NCI-H69 (cell line): ENCODE measurements at regions not wholly inside any gene's neighbourhood (a gene's known extent, or its start where the extent isn't known, plus 50 kb on each side); places are given as distances from the start of the nearest gene placed in this dataset.
"Not testable (repeated sequence)": the region's sequence is repeated elsewhere in the genome, so short reads cannot be mapped to it uniquely, and the experiment has no call there.

ENCODE experiments used
- DNase-seq: peaks from one replicate; lab custom pipeline; 2025; lab: John Stamatoyannopoulos, UW

DNA sequence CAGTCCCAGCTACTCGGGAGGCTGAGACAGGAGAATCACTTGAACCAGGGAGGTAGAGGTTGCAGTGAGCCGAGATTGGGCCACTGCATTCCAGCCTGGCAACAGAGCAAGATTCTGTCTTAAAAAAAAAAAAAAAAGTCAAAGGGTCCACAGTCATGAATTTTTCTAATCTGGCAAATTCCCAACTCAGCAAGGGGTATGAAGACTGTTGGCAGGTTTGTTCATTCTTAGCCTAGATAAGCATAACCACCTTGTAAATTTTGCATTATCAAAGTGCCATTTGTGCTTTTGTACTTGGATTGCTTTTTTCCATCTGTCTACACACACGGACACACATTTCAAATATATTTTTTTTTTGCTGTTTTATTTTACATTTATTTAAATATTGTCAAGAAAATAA lies 299.8 kb upstream of the NUDT12 start:
- no peak for DNase-seq

DNA sequence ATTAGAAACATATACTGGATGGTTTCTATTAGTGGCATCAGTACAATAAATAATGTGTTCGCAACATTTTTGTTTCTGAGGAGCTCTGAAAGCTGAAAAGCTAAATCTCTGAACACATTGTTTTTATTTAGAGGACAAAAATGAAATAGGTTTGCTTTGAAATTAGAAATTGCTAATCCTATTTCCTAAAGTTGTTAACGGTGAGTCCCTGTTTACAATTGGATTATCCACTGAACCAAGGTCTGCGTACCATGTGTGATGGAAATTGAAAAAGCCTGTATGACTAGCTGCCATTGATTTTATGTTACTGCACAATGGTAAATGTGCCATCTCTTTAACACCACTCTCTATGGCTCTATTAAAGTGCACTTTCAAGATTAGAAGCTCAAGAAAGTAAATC lies 297.7 kb upstream of the NUDT12 start:
- DNase-seq = no peak

DNA sequence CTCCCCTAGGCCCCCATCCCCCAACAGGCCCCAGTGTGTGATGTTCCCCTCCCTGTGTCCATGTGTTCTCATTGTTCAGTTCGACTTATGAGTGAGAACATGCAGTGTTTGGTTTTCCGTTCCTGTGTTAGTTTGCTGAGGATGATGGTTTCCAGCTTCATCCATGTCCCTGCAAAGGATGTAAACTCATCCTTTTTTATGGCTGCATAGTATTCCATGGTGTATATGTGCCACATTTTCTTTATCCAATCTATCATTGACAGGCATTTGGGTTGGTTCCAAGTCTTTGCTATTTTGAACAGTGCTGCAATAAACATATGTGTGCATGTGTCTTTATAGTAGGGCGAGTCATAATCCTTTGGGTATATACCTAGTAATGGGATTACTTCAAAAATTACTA lies 295.8 kb upstream of the NUDT12 start:
- DNase-seq = not testable (repeated sequence)

DNA sequence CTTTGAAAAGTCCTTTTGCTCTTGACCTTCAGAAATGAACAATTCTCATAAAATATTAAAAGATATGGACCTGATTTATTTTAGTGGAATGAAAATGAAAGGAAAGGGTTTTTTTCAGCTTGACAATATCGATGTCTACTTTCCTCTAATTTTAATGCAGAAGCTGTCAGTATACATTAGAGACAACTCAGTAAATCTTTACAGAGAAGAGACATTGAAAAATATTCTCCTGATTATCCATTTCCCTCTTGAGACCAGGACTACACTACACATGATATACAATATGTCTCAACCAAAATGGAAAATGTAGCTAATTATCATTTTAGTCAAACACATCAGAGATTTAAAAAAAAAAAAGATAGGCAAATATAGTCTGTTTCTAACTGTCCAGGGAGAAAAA lies 288.5 kb upstream of the NUDT12 start:
- DNase-seq = no peak

DNA sequence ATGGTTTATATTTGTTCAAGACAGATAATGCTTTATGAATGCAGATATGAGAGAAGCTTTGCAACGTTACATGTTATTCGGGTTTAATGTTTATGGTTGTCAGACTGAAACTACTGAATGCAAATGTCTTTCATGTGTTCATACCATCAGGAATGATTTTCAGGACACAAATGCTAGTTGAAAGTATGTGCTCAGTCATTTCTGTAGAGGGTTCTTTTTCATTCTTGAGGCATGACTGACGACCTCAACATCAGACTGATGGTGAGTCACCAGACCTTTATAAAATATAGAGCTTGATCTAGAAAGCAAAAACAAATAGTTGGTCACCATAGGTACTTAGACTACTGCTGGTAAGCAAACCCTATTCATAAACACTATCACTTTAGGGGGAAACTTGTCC lies 287.3 kb upstream of the NUDT12 start:
- no peak for DNase-seq

DNA sequence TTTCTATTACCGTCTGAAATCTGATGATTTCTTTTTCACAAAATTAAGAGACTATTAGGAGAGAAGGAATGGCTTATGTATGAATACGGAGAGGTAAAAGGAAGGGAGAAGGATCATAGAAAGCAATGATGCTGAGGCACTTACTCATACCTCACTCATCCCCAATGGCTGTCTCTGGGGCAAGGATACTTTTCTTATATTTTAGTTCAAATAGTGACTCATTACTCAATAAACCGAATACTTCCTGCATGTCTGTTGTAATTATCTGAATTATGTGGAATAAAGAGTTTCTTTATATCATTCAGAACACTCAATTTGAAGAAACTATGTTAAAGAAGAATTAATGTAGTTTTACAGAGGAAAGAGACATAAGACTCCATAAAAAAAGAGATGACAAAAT lies 284.5 kb upstream of the NUDT12 start:
- DNase-seq = no peak

DNA sequence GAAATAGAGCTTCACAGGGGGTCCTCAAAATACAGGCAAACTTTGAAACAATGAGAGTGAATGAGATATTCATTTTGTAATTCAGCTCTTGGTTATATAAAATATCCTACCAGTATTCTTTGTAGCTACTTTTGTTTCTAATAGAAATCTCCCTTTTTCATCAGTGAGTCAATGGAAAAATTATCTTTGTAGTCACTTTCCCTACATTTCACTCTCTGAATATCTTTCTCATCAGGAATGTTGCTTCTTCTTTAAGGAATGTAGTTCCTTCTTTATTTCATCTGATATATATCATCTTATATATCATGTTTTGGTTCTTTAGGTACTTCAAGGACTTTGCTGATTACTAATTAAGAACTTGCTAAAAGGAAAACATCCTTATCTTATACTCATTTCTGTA lies 280.3 kb upstream of the NUDT12 start:
- no peak for DNase-seq

DNA sequence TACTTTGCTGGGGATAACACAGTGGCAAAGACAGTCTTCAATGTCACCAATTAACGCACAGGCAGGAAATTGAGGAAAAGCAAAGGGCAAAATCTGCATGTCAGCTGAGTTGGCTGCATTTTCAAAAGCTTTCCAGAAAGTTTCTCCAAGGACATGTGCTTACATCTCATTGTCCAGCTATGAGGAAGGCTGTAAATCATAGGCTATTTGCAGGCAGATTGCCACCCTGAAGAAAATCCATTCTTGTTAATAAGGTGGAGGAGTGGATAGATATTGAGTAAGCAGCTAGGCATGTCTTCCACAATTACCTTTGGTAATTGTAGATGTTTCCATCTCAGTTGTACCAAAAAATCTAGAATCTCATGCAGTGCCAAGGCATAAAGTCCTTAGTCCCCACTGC lies 278.0 kb upstream of the NUDT12 start:
- no peak for DNase-seq

DNA sequence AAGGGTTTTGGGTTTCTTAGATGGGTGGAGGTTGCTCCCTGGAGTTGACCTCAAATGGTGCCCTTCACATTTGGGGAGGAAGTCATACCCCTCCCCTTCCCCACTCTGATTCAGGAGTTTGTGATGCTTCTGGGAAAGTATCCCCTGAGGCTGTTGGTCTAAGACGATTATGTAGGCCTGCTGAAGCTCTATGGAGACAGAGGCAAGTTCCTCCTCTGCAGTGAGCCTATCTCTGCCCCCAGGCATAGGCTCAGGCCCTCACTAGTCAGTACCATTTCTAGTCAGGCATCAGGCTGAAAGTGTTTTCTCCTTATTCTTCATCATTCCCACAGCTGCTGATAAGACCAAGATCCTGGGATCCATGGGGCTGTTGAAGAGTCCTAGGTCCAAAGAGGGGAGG lies 271.6 kb upstream of the NUDT12 start:
- DNase-seq = no peak

DNA sequence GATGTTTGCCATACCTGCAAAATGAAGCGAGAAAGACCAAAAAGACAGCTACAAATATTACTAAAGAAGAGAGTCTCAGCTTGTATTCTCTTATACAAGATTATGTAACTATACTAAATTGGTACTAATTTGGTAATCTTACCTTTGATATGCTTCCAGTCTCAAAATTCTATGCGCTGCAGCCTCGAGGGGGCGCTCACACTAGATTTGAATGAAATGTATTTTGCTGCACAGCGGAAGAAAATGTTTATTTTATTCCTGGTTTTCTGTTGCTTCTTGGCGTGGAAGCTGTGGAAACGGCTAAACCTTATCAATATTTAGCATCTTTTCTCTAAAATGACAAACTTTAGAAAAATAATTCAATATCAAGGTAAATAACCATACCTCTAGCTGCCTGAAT lies 267.0 kb upstream of the NUDT12 start:
- no peak for DNase-seq

DNA sequence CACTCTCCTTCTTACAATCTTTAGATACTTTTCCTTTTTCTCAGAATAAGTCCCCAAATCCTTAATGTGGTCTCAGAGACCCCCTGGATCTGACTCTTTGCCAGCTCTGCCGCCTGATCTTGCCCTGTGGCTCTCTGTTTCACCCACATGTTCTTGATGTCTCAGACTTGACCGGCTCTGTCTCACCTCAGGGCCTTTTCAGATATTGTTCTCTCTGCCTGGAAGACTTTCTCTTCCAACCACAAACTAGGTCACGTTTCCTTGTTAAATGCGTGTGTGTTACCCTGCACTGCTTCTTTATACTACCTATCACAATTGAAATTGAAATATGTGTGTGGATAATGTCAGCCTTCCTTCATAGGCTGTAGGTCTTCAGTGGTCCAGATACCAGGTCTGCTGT lies 265.4 kb upstream of the NUDT12 start:
- no peak for DNase-seq

DNA sequence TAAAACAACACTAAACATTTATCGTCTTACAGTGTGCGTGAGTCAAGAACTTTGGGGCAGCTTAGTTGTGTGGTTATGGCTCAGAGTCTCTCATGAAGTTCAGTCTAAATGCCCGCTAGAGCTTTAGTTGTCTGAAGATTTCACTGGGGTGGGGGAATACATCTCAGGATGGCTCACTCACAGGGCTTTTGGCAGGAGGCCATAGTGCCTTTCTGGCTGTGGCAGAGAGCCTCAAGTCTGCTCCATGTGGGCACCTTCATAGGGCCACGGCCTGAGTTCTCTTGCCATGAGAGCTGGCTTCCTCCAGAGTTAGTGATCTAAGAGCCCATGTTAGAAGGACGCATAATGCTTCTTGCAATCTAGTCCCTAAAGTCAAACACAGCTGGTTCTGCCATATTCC lies 258.8 kb upstream of the NUDT12 start:
- DNase-seq = peak; percentile 42

DNA sequence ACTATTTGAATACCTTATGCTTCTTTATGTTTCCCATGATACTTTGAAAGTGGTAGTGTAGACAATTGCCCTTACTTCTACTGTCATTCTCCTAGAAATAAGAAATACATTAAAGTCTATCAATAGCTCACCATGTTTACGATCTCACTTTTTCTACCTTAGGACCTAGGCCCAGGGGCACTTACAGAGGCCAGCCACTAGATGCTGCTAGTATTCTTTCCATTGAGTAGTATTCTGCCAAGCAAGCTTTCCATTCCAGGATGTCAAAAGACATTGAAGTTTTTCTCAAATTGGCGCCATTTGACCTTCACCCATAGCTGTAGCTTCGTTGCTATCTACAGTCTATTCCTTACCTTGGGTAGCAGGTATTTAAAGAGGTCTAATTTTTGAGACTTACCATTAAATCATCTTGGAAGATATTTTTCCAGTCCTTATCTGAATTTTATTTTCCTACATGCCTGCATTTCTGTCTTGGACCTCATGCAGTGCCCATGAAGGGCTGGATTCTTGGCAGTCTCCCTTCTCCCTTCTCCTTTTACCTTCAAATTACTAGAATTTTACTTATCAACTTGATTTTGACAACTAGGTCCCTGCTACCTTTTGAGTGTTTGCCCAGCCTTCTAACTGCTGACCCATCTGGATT lies 246.0 kb upstream of the NUDT12 start:
- peak; percentile 87 for DNase-seq

DNA sequence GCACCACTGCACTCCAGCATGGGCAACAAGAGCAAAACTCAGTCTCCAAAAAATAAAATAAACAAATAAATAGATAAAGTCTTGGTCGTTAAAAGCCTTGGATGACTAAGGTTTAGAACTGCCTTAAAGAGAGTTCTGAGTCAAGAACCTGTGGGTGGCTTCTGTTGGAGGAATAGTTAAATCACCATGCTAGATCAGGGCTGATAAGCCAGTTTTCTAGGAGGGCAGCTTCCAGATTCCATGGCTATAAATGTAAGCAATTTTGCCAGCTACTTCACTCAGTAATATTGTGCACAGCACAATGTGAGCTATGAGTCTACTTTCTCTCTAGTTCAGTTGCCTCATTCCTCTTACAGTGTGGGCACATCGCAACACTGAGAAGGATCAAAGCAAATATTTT lies 242.1 kb upstream of the NUDT12 start:
- no peak for DNase-seq

DNA sequence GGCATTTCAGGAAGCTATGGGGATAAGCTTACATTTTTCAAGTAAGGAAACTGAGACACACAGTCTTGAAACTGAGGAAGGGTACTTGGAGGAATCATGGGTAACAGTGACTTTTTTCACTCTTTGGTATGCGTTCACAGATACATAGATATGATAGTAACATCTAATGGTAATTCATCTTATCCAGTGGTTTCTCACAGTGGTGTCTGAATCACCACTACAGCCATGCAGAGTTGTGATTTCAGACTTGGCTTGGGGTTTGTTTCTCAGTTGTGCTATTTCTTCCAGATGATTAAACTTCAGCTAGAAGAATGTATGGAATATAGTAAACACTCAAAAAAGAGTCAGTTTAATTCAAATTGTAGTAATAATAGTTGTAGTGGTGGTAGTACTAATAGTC lies 239.1 kb upstream of the NUDT12 start:
- DNase-seq = no peak

DNA sequence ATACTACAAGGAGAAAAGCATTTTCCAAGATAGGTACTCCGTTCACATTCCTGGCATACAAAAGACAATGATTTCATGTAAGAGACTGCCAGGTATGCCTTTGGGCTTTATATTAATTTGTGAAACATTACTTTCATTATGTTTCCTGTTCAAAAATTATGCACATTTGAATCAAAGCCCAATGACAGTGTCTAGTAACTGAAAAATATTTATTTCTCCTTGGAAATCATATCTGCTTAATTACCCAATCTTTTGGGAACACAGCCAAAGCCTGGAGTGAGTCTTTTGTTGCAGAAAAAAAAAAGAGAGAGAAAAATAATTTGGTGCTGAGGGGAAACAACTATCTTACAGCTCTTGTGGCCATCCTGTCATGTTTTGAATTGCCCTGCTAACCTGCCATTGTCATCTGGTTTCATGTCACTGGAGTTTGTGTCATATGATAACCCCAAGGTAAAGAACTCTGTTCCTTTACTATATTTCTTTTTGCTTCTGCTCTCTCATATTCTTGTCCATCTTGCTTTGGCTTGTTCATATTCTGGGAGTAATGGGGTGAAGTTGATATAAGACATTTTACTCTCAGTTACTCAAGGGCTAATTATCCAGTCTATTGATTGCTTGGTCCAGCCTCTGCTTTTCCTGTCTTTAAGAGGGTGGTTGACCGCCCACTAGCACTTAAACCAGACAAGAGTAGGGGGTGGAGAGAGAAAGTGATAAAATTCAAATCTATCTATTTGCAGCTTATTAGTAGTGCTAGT lies 238.3 kb upstream of the NUDT12 start:
- peak; percentile 74 for DNase-seq

DNA sequence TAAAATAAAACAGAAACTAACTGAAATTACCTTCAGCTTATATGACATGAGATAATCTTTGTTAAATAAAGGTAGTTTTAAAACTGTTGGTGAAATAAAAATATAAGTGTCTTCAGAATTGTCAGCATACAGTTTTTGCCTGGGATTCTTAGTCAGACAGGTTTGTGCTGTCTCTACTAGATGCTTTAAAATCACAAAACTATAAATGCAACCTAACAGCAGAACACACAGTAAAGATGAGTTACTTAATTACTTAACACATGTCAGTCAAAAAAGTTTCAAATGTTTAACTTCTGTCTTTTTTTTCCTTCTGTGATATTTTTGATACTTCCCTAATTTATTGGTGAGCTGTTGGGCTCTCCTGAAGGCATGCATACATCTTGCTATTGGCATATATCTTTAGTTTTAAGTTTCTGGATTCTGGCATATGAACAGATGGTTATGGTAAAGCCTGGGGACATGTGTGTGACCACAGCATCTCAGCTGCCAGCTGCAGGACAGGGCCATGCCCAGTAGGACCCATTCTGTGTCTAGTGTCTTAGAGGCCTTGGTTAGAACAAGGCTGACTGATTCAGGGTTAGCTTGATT lies 231.1 kb upstream of the NUDT12 start:
- DNase-seq = no peak

DNA sequence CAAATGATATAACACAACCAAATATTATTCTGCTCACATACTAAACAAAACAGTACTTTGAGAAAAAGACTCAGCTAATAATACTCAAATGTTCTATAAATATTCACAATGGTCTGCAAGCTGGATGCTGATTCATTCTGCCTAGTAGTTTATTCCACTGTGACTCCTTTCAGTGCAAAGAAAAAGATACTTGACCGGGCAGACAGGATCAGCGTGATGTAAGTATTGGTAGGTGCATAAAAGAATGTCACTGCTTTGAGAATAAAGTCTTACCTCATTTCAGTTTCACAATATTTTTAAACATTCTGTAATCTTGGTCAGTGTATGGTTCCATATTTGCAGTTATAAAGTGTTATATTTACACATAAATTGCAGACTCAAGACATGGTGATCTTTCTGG lies 223.0 kb upstream of the NUDT12 start:
- no peak for DNase-seq

DNA sequence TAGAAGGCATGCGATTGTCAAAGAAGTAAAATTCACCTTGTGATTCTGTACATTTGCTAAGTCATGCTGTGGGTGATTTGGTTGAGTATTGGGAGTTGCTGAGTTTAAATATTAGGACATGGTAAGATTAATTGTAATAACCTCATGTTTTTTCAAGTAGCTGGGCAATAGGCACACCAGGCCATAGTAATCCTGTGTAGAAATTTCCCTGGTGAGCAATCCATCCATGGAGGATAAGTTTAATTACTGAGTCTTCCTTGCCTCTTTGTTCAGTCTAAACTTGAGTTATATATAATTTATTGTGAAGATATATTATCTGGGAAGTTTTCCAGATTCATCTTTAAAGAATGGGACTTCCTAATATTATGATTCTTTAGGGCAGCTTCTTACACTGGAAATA lies 221.1 kb upstream of the NUDT12 start:
- DNase-seq = no peak

DNA sequence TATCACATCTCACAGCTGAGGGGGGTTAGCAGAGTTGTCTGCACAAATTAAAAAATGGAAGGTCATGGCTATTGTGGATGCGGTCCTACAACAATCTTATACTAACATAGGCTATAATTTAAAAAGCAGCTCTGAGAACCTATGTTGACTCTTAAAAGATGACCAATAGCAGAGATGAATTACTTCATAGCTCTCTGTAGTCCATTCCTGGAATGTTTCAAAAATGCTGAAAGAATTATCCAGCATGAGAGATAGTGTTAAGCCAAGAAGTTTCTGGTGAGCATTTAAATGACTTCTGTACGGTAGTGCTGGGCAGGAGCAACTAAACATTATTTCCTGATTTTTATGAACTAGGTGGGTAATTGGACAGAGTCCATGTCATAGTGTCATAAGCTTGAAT lies 218.2 kb upstream of the NUDT12 start:
- no peak for DNase-seq

DNA sequence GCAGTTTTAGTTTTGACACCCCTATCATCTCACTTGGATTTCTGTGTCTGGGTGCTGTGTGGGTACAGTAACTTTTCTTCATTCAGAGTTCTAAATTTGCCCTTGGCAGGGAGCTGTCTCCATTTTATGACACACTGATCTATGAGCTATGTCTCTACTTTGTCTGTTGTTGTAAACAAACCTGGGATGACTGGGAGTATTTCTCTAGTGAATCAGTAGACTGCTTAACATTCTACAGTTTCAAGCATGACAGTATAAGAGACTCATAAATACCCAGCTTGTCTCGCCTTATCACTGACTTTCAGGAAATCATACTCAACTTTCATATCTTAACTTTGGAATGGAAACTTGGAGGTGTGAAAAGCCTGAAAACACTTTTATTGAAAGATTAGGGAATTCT lies 212.1 kb upstream of the NUDT12 start:
- DNase-seq = no peak

DNA sequence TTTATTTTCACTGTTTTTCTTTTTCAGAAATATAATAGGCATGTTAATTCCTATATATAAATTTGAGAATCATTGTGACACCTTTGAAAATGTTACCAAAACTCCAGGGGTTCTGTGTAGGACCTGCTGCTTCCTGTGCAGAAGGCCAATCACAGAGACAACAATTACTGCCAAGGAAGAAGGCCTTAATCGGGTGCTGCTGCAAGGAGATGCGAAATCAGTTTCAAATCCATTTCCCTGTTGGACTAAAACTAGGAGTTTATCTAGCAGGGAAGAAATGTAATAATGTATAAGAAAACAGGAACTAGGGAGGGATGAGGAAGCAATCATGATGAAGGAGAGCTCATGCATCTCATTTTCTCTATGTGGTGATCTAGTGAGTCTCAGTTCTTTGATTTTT lies 209.7 kb upstream of the NUDT12 start:
- DNase-seq = no peak

DNA sequence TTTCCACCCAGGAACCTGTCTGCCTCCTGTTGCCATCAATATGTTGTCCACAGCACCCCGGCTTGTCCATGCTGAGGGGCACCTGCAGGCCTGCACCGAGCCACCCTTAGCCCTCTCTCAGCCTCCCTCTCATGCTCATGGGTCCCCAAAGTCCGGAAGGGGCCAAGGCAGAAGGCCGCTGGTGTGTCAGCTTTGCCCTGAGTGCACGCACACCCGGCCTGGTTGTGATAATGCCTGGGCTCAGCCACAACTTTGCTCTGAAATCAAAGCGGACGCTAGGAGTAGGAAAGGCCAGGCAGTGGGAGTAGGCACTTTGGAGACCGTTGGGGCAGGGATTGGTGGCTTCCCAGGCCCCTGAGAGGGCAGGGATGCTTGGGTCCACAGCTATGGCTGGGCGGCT lies 201.8 kb upstream of the NUDT12 start:
- no peak for DNase-seq

DNA sequence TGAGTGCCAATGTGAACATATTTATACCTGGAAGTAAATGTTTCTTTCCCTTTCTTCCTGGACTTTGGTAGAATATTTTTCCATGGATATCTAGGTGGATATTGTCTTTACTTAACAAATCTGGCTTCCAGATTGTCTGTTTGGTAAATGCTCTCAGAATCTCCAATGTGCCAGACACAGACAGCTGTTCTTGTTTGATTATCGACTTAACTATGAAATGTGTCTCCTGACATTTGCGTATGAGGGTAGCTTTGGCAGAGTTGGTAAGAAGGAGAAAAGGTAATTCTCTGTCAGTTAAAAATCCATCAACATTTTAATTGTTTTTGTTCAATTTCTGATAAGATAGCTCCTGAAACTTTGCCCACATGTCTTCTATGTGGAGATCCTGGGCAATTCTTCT lies 196.4 kb upstream of the NUDT12 start:
- DNase-seq = peak; percentile 33
